KMS-11 (cell line): ENCODE measurements at regions not wholly inside any gene's neighbourhood (a gene's known extent, or its start where the extent isn't known, plus 50 kb on each side); places are given as distances from the start of the nearest gene placed in this dataset.

ENCODE experiments used
- H2AFZ ChIP-seq: fragments of 200-600 bp; sonication (generic); 2 replicates; pipeline ENCODE4 v1.6.1; 2016; ENCODE audit warnings: antibody characterized with exemption, mixed run types, low read depth
- H3K27ac ChIP-seq: fragments of 200-600 bp; sonication (generic); 2 replicates; pipeline ENCODE4 v1.6.1; 2016; ENCODE audit warnings: mild to moderate bottlenecking, mixed run types
- H3K27me3 ChIP-seq: fragments of 200-600 bp; sonication (generic); 2 replicates; pipeline ENCODE4 v1.6.1; 2017; ENCODE audit warnings: mild to moderate bottlenecking, low read depth, mixed run types, moderate library complexity; ENCODE audit not compliant: insufficient read depth
- H3K36me3 ChIP-seq: fragments of 200-600 bp; sonication (generic); 2 replicates; pipeline ENCODE4 v1.6.1; 2017; ENCODE audit warnings: mild to moderate bottlenecking, mixed run types; ENCODE audit not compliant: insufficient read depth
- H3K4me1 ChIP-seq: fragments of 200-600 bp; sonication (generic); 2 replicates; pipeline ENCODE4 v1.6.1; 2016; ENCODE audit warnings: mild to moderate bottlenecking, low read depth, mixed run types; ENCODE audit not compliant: poor library complexity, severe bottlenecking
- H3K4me2 ChIP-seq: fragments of 200-600 bp; sonication (generic); 2 replicates; pipeline ENCODE4 v1.7.0; 2016; ENCODE audit warnings: mild to moderate bottlenecking, mixed run types
- H3K4me3 ChIP-seq: fragments of 200-600 bp; sonication (generic); IDR thresholded peaks from 2 replicates; pipeline ENCODE4 v1.6.1; 2017; ENCODE audit warnings: low read depth, low read length, mixed read lengths; ENCODE audit not compliant: insufficient read depth
- H3K79me2 ChIP-seq: fragments of 200-600 bp; sonication (generic); 2 replicates; pipeline ENCODE4 v1.6.1; 2016; ENCODE audit warnings: low read depth, mixed run types; ENCODE audit not compliant: insufficient read depth
- H3K9ac ChIP-seq: fragments of 200-600 bp; sonication (generic); 2 replicates; pipeline ENCODE4 v1.6.1; 2016; ENCODE audit warnings: mild to moderate bottlenecking, mixed run types
- H4K20me1 ChIP-seq: fragments of 200-600 bp; sonication (generic); 2 replicates; pipeline ENCODE4 v1.6.1; 2016; ENCODE audit warnings: mild to moderate bottlenecking, mixed run types; ENCODE audit not compliant: insufficient read depth
- TF ChIP-seq, protein P1 (sequence below): fragments of 200-600 bp; sonication (generic); conservative IDR thresholded peaks from 2 replicates; pipeline ENCODE4 v1.6.1; 2017; ENCODE audit warnings: low read depth, mild to moderate bottlenecking, antibody characterized with exemption, low read length, moderate library complexity, mixed read lengths

DNA sequence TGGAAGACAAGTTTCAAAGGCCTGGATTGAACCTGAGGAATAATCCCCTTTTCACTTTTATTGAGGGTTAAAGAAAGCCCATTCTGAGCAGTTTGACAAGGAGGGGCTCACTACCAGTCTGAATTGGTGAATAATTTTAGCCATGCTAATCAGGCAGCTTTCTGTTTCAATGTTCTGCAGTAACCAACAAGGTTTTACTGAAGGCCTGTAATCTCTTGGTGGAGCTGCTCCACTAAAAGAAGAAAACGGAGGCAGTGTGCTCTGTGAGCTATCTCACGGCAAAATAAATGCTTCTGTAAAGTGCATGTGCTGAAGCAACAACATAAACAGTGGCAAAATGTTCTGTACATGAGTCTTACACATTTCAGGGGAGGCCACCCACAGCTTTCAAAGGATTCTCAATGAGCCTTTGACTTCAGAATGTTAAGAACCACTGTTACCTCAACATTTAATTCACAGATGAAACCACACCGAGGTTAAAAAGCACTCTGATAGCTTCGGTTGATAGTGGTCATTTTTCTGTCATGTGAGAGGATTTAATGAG lies 111.2 kb downstream of the LRIG3 start:
- no peak overlapping the region for H2AFZ ChIP-seq
- TF ChIP-seq, protein P1, sequence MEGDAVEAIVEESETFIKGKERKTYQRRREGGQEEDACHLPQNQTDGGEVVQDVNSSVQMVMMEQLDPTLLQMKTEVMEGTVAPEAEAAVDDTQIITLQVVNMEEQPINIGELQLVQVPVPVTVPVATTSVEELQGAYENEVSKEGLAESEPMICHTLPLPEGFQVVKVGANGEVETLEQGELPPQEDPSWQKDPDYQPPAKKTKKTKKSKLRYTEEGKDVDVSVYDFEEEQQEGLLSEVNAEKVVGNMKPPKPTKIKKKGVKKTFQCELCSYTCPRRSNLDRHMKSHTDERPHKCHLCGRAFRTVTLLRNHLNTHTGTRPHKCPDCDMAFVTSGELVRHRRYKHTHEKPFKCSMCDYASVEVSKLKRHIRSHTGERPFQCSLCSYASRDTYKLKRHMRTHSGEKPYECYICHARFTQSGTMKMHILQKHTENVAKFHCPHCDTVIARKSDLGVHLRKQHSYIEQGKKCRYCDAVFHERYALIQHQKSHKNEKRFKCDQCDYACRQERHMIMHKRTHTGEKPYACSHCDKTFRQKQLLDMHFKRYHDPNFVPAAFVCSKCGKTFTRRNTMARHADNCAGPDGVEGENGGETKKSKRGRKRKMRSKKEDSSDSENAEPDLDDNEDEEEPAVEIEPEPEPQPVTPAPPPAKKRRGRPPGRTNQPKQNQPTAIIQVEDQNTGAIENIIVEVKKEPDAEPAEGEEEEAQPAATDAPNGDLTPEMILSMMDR, result no peak
- no peaks in the 10 kb centered on the region for H3K4me1 ChIP-seq
- no peaks in the 10 kb centered on the region for H4K20me1 ChIP-seq
- H3K9ac ChIP-seq, result no peak overlapping the region
- H3K79me2 ChIP-seq, result no peaks in the 10 kb centered on the region
- H3K27me3 ChIP-seq, result no peaks in the 10 kb centered on the region
- H3K36me3 ChIP-seq, result no peaks in the 10 kb centered on the region
- H3K27ac ChIP-seq, result no peak overlapping the region
- no peak overlapping the region for H3K4me3 ChIP-seq
- no peak overlapping the region for H3K4me2 ChIP-seq

DNA sequence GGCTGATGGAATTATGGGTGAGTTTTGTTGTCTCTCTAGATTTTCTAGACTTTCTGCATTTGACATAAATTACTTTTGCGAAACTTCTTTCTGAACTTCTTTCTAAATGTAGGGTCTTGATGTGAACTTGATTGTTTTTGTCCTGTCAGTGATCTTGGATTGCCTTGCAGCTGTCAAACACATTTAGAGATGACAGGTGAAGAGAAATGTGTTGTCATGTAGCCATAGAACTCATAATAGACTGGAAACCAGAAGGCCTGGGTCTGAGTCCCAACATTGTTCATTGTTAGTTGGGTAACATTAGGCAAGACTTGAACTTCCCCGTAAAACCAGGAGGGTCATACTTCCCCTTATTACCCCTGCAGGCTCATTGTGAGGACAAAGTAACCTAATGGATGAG lies 109.0 kb downstream of the LRIG3 start:
- no peak overlapping the region for H3K27ac ChIP-seq

DNA sequence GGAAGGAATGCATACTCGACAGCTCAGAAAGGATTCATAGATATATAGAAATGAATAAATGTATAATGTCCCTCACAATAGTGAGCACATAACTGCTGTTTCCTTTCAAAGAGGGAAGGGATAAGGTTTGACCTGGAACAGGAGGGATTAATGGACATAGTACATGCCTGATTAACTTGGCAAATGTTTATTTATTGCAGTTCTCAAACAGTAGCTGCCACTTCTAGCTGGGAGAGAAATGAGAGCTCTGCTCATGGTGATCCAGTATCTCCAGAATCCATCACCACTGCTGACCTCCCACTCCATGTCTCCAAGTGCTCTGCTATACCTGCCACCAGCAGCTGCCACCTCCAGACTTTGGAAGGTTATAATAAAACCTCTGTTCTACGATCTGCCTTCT lies 108.1 kb downstream of the LRIG3 start:
- no peak overlapping the region for H2AFZ ChIP-seq
- H3K27ac ChIP-seq, result no peak overlapping the region
- H3K79me2 ChIP-seq, result no peaks in the 10 kb centered on the region
- H3K27me3 ChIP-seq, result no peaks in the 10 kb centered on the region
- no peak overlapping the region for H3K9ac ChIP-seq
- TF ChIP-seq, protein P1, result no peak
- H3K36me3 ChIP-seq, result no peaks in the 10 kb centered on the region
- no peaks in the 10 kb centered on the region for H4K20me1 ChIP-seq
- H3K4me1 ChIP-seq, result no peaks in the 10 kb centered on the region
- H3K4me2 ChIP-seq, result no peak overlapping the region
- H3K4me3 ChIP-seq, result no peak overlapping the region

More for the DNA sequence above, 109.0 kb downstream of the LRIG3 start:
- Histone ChIP-seq H3K4me1 (no peaks in the 10 kb centered on the region), H2AFZ (no peak overlapping the region), H3K79me2 (no peaks in the 10 kb centered on the region), H3K27me3 (no peaks in the 10 kb centered on the region), H3K4me3 (no peak overlapping the region), H3K36me3 (no peaks in the 10 kb centered on the region), H3K4me2 (no peak overlapping the region), H3K9ac (no peak overlapping the region), H4K20me1 (no peaks in the 10 kb centered on the region)
- TF ChIP-seq, protein P1, result no peak

DNA sequence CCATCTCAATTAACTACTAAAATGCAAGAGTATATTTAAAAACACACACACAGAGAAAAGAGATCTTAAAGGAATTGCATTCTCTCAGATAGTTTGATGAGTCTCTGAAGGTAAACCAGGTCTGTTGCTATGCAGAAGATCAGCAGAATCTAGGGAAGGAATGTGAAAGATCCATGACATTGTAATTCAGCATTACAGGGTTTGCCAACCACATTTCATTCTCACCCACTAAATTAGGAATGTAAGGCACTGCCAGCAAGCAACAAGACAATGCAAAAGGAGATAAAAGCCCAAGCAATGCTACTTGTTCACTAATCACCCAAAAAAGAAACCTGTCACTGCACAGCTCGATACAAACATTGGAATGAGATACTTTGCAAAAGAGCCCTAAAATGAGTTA lies 106.3 kb downstream of the LRIG3 start:
- Histone ChIP-seq H3K4me3 (no peak overlapping the region), H3K4me1 (no peaks in the 10 kb centered on the region), H3K27me3 (no peaks in the 10 kb centered on the region), H3K9ac (no peak overlapping the region), H3K4me2 (no peak overlapping the region), H3K79me2 (no peaks in the 10 kb centered on the region), H4K20me1 (no peaks in the 10 kb centered on the region), H2AFZ (no peak overlapping the region), H3K36me3 (no peaks in the 10 kb centered on the region), H3K27ac (no peak overlapping the region)
- TF ChIP-seq, protein P1, result no peak
